HCT116 (cell line): ENCODE measurements at regions not wholly inside any gene's neighbourhood (a gene's known extent, or its start where the extent isn't known, plus 50 kb on each side); places are given as distances from the start of the nearest gene placed in this dataset.

Source experiments
- ATAC-seq: fragments of 200-7000 bp; cut with Tn5 transposase; 2 replicates; pipeline ENCODE4 v1.9.1; 2020; ENCODE audit warnings: mild to moderate bottlenecking, moderate library complexity
- BruUV-seq: library from RNA; stranded (reverse); fragments of 400-500 nt; replicated peaks from 2 replicates; lab custom pipeline; 2021; lab: Mats Ljungman, UMichigan
- CTCF ChIA-PET: fragments of 300-600 bp; sonication (Branson Sonifier 250); formaldehyde crosslinking; loops from one replicate; lab custom pipeline; 2021; ENCODE audit warnings: antibody characterized with exemption; lab: Charles Lee
- POLR2A ChIA-PET: fragments of 300-600, 350-600 bp; sonication (Branson Sonifier 250); formaldehyde crosslinking; loops from one replicate; lab custom pipeline; 2021; ENCODE audit warnings: antibody characterized with exemption; lab: Charles Lee
- RAD21 ChIA-PET, 2 experiments: fragments of 300-600 bp; sonication (Branson Sonifier 250); formaldehyde crosslinking; loops; one replicate each; lab custom pipeline; 2023; ENCODE audit warnings: low total read pairs in 2 of 2; ENCODE audit not compliant: uncharacterized antibody in 2 of 2, unreplicated experiment in 2 of 2, low non-redundant PET in 1 of 2; lab: Charles Lee
- DNase-seq: peaks from one replicate; pipeline ENCODE4 v3.0.0-alpha.2; 2010; ENCODE audit warnings: low read depth, low spot score
- H2AFZ ChIP-seq: fragments of 200-600 bp; shearing (Covaris generic), sonication (generic); 2 replicates; pipeline ENCODE4 v1.6.1; 2017; ENCODE audit warnings: low read depth, mixed run types, mixed read lengths, antibody characterized with exemption, low read length; ENCODE audit not compliant: poor library complexity, severe bottlenecking
- H3K27ac ChIP-seq: 2 replicates; pipeline ENCODE4 v1.5.1; 2012; ENCODE audit warnings: low read depth, low read length
- H3K27me3 ChIP-seq: fragments of 200-600 bp; sonication (generic); 2 replicates; pipeline ENCODE4 v1.6.1; 2016; ENCODE audit warnings: mixed run types, low read length, mixed read lengths; ENCODE audit not compliant: insufficient read depth
- H3K36me3 ChIP-seq, 2 experiments: fragments of 200-500 bp in 1 of 2; fragments of 200-600 bp in 1 of 2; sonication (Bioruptor generic) in 1 of 2; sonication (generic) in 1 of 2; 2 replicates each; pipeline versions ENCODE4 v1.5.1 to v1.6.1; 2014 to 2016; ENCODE audit warnings: low read length in 2 of 2, inconsistent platforms in 1 of 2, mixed read lengths in 1 of 2, mixed run types in 1 of 2; ENCODE audit not compliant: insufficient read depth in 2 of 2, control insufficient read depth in 1 of 2
- H3K4me1 ChIP-seq, 2 experiments: fragments of 200-600 bp in 1 of 2; sonication (generic) in 1 of 2; 2 replicates each; pipeline versions ENCODE4 v1.5.1 to v1.6.1; 2012 to 2017; ENCODE audit warnings: low read length in 2 of 2, inconsistent platforms in 1 of 2, mild to moderate bottlenecking in 1 of 2, mixed read lengths in 1 of 2, mixed run types in 1 of 2, moderate library complexity in 1 of 2; ENCODE audit not compliant: insufficient read depth in 2 of 2, control insufficient read depth in 1 of 2
- H3K4me2 ChIP-seq: fragments of 200-600 bp; sonication (generic); 2 replicates; pipeline ENCODE4 v1.6.1; 2017; ENCODE audit warnings: mixed run types, low read length, mixed read lengths
- H3K4me3 ChIP-seq, 2 experiments: fragments of 200-600 bp in 1 of 2; sonication (generic) in 1 of 2; replicated peaks in 1 of 2; 2 replicates each; pipeline ENCODE4 v1.5.1; 2011 to 2016; ENCODE audit warnings: low read length in 2 of 2, control low read depth in 1 of 2, low read depth in 1 of 2, mild to moderate bottlenecking in 1 of 2, mixed read lengths in 1 of 2, mixed run types in 1 of 2
- H3K79me2 ChIP-seq: fragments of 200-600 bp; sonication (generic); 2 replicates; pipeline ENCODE4 v1.6.1; 2017; ENCODE audit warnings: mild to moderate bottlenecking, mixed run types, low read length, moderate library complexity, mixed read lengths; ENCODE audit not compliant: insufficient read depth
- H3K9ac ChIP-seq: fragments of 200-600 bp; sonication (generic); 2 replicates; pipeline ENCODE4 v1.6.1; 2016; ENCODE audit warnings: low read length, mixed read lengths
- H3K9me2 ChIP-seq: fragments of 200-600 bp; sonication (generic), shearing (Covaris generic); 2 replicates; pipeline ENCODE4 v1.6.1; 2017; ENCODE audit warnings: mixed run types, mild to moderate bottlenecking, moderate library complexity; ENCODE audit not compliant: insufficient read depth
- H3K9me3 ChIP-seq, 2 experiments: fragments of 200-500 bp in 1 of 2; fragments of 200-600 bp in 1 of 2; sonication (Bioruptor generic) in 1 of 2; sonication (generic) in 1 of 2; 2 replicates each; pipeline ENCODE4 v1.6.1; 2014 to 2017; ENCODE audit warnings: low read length in 2 of 2, mixed read lengths in 2 of 2, inconsistent platforms in 1 of 2, low read depth in 1 of 2, mild to moderate bottlenecking in 1 of 2, mixed run types in 1 of 2, moderate library complexity in 1 of 2; ENCODE audit not compliant: control insufficient read depth in 1 of 2, insufficient read depth in 1 of 2
- H4K20me1 ChIP-seq: fragments of 200-600 bp; sonication (generic), shearing (Covaris generic); 2 replicates; pipeline ENCODE4 v1.6.1; 2017; ENCODE audit warnings: mixed run types, mild to moderate bottlenecking, moderate library complexity; ENCODE audit not compliant: insufficient read depth
- ATF3 ChIP-seq: IDR thresholded peaks from 2 replicates; pipeline ENCODE4 v1.6.1; 2012
- CBX3 ChIP-seq: IDR thresholded peaks from 2 replicates; pipeline ENCODE4 v1.6.1; 2012; ENCODE audit warnings: low read depth
- ELF1 ChIP-seq: IDR thresholded peaks from 2 replicates; pipeline ENCODE4 v1.6.1; 2012; ENCODE audit warnings: low read depth, borderline replicate concordance
- EZH2 ChIP-seq: fragments of 200-600 bp; sonication (generic); IDR thresholded peaks from 2 replicates; pipeline ENCODE4 v1.6.1; 2017; ENCODE audit warnings: antibody characterized with exemption, mixed run types
- EZH2phosphoT487 ChIP-seq: fragments of 200-600 bp; IDR thresholded peaks from 2 replicates; pipeline ENCODE4 v1.6.1; 2018; ENCODE audit warnings: antibody characterized with exemption, borderline replicate concordance
- FOSL1 ChIP-seq: IDR thresholded peaks from 2 replicates; pipeline ENCODE4 v1.6.1; 2012; ENCODE audit warnings: low read depth
- JUND ChIP-seq: IDR thresholded peaks from 2 replicates; pipeline ENCODE4 v1.6.1; 2012
- MAX ChIP-seq: IDR thresholded peaks from 2 replicates; pipeline ENCODE4 v1.6.1; 2012
- POLR2A ChIP-seq: IDR thresholded peaks from 2 replicates; pipeline ENCODE4 v1.7.0; 2011; ENCODE audit warnings: borderline replicate concordance; ENCODE audit not compliant: insufficient read depth, insufficient read length; ENCODE audit errors: extremely low read depth
- POLR2AphosphoS5 ChIP-seq: IDR thresholded peaks from 2 replicates; pipeline ENCODE4 v1.6.1; 2011; ENCODE audit warnings: mild to moderate bottlenecking, low read depth, low read length, moderate library complexity
- RAD21 ChIP-seq: IDR thresholded peaks from 2 replicates; pipeline ENCODE4 v1.6.1; 2012; ENCODE audit warnings: low read depth, mild to moderate bottlenecking
- REST ChIP-seq: IDR thresholded peaks from 2 replicates; pipeline ENCODE4 v1.6.1; 2012; ENCODE audit warnings: low read depth
- SIN3A ChIP-seq: IDR thresholded peaks from 2 replicates; pipeline ENCODE4 v1.6.1; 2012; ENCODE audit warnings: low read depth
- SRF ChIP-seq: IDR thresholded peaks from 2 replicates; pipeline ENCODE4 v1.6.1; 2012; ENCODE audit warnings: low read depth
- TCF7L2 ChIP-seq: IDR thresholded peaks from 2 replicates; pipeline ENCODE4 v1.7.0; 2011; ENCODE audit warnings: borderline replicate concordance, inconsistent platforms; ENCODE audit not compliant: insufficient read depth, insufficient read length; ENCODE audit errors: extremely low read depth
- ZBTB33 ChIP-seq: IDR thresholded peaks from 2 replicates; pipeline ENCODE4 v1.6.1; 2011; ENCODE audit warnings: mild to moderate bottlenecking, low read length, moderate library complexity; ENCODE audit not compliant: insufficient replicate concordance; ENCODE audit errors: extremely low read depth
- ZNF274 ChIP-seq: fragments of 200-500 bp; sonication (Bioruptor generic); IDR thresholded peaks from 2 replicates; pipeline ENCODE4 v1.6.1; 2014; ENCODE audit warnings: mild to moderate bottlenecking, low read depth, low read length, inconsistent platforms
- intact Hi-C: fragments of 100-400 bp; cut with micrococcal nuclease; formaldehyde crosslinking; loops from 2 replicates; pipeline ENCODE4 v1.10.0; 2022

- ChIA-PET POLR2A (no interaction called here), RAD21 (no interaction called here), CTCF (no interaction called here)
- Histone ChIP-seq H3K4me1 (no peaks in the 10 kb centered on the region), H3K79me2 (no peaks in the 10 kb centered on the region), H3K4me2 (no peak overlapping the region), H3K4me3 (no peak overlapping the region), H3K9me2 (no peaks in the 10 kb centered on the region), H3K36me3 (no peaks in the 10 kb centered on the region), H2AFZ (no peak overlapping the region), H3K27ac (no peak overlapping the region), H3K9ac (no peak overlapping the region), H4K20me1 (no peaks in the 10 kb centered on the region), H3K9me3 (peaks cover 0 to 5% of the 10 kb centered on the region in 2 experiments; a peak in 2 of 4 replicates), H3K27me3 (no peaks in the 10 kb centered on the region)
- intact Hi-C loops, result no loop called here
- no peak for TF ChIP-seq JUND
- no peak for TF ChIP-seq CBX3
- TF ChIP-seq ELF1, result no peak
- no peak for TF ChIP-seq SIN3A
- TF ChIP-seq SRF, result no peak
- TF ChIP-seq MAX, result no peak
- no peak for TF ChIP-seq ZNF274
- TF ChIP-seq REST, result no peak
- no peak for TF ChIP-seq RAD21
- no peak for TF ChIP-seq EZH2phosphoT487
- TF ChIP-seq POLR2A, result no peak
- TF ChIP-seq TCF7L2, result no peak
- no peak for TF ChIP-seq ATF3
- TF ChIP-seq ZBTB33, result no peak
- no peak for TF ChIP-seq EZH2
- TF ChIP-seq POLR2AphosphoS5, result no peak
- no peak for TF ChIP-seq FOSL1
- DNase-seq, result no peak
- no peak for ATAC-seq
- no TSS peak for BruUV-seq
These were observed 326.8 kb downstream of the PIK3C3 start for GRCh38 chr18:42281851-42282250.
